Nephron progenitor cell (in vitro differentiated cells): ENCODE measurements at regions not wholly inside any gene's neighbourhood (a gene's known extent, or its start where the extent isn't known, plus 50 kb on each side); places are given as distances from the start of the nearest gene placed in this dataset.

ENCODE experiments used
- DNase-seq: peaks from one replicate; pipeline ENCODE4 v3.0.0; 2021
- H3K27ac Mint-ChIP-seq: 2 replicates; pipeline ENCODE4 v1.8.0; 2021; ENCODE audit warnings: mild to moderate bottlenecking, moderate library complexity, mixed read lengths
- H3K27me3 Mint-ChIP-seq: 2 replicates; pipeline ENCODE4 v1.8.0; 2021; ENCODE audit warnings: mild to moderate bottlenecking, low read depth, mixed read lengths; ENCODE audit not compliant: poor library complexity
- H3K36me3 Mint-ChIP-seq: 2 replicates; pipeline ENCODE4 v1.8.0; 2021; ENCODE audit warnings: low read depth, mixed read lengths
- H3K4me1 Mint-ChIP-seq: 2 replicates; pipeline ENCODE4 v1.8.0; 2021; ENCODE audit warnings: mixed read lengths
- H3K4me3 Mint-ChIP-seq: 2 replicates; pipeline ENCODE4 v1.8.0; 2021; ENCODE audit warnings: mild to moderate bottlenecking, moderate library complexity, mixed read lengths
- H3K9me3 Mint-ChIP-seq: 2 replicates; pipeline ENCODE4 v1.8.0; 2021; ENCODE audit warnings: mild to moderate bottlenecking, moderate library complexity, mixed read lengths
- TF ChIP-seq, protein P1 (sequence below): fragments of 200-600 bp; sonication (generic); IDR thresholded peaks from 2 replicates; pipeline ENCODE4 v1.5.0; 2021; ENCODE audit warnings: antibody characterized with exemption

DNA sequence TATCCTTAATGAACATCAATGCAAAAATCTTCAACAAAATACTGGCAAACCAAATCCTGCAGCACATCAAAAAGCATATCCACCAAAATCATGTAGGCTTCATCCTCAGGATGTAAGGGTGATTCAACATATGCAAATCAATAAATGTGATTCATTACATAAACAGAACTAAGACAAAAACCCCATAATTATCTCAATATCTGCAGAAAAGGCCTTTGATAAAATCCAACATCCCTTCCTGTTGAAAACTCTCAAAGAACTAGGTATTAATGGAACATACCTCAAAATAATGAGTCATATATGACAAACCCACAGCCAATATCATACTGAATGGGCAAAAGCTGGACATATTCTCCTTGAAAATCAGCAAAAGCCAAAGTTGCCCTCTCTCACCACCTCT is 54.6 kb upstream of the DEPDC1 start:
- H3K9me3 Mint-ChIP-seq: peaks cover 44% of the 10 kb centered on the region
- TF ChIP-seq, protein P1, sequence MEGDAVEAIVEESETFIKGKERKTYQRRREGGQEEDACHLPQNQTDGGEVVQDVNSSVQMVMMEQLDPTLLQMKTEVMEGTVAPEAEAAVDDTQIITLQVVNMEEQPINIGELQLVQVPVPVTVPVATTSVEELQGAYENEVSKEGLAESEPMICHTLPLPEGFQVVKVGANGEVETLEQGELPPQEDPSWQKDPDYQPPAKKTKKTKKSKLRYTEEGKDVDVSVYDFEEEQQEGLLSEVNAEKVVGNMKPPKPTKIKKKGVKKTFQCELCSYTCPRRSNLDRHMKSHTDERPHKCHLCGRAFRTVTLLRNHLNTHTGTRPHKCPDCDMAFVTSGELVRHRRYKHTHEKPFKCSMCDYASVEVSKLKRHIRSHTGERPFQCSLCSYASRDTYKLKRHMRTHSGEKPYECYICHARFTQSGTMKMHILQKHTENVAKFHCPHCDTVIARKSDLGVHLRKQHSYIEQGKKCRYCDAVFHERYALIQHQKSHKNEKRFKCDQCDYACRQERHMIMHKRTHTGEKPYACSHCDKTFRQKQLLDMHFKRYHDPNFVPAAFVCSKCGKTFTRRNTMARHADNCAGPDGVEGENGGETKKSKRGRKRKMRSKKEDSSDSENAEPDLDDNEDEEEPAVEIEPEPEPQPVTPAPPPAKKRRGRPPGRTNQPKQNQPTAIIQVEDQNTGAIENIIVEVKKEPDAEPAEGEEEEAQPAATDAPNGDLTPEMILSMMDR: no peak
- no peaks in the 10 kb centered on the region for H3K36me3 Mint-ChIP-seq
- H3K4me1 Mint-ChIP-seq: no peaks in the 10 kb centered on the region
- no peak overlapping the region for H3K4me3 Mint-ChIP-seq
- no peak overlapping the region for H3K27ac Mint-ChIP-seq
- DNase-seq: no peak
- H3K27me3 Mint-ChIP-seq: no peaks in the 10 kb centered on the region

DNA sequence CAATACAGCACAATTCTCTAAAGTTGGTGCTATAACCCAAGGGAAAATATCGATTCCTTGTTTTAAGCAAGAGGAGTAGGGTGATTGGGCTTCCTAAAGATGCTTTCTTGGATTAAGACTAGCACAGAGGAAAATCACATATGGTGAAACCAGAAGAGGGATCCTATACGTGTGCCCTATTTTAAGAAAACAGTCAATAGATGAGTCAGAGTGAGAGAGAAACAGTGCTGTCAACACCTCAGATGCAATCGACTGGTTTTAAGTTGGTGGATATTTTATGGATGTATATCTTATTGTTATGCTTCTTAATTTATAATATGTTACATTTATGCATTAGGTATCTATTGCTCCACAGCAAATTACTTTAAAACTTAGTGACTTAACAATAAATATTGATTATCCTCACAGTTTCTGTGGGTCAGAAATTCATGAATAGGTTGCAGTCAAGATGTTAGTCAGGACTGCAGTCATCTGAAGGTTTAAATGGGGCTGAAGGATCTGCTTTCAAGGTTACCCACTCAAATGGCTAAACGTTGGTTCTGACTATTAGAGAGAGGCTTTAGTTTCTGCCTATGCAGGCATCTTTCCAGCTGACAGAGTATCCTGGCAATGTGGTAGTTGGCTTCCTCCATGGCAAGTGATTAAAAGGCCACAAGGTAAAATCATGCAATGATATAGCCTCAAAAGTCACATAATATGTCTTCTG is 61.6 kb upstream of the DEPDC1 start:
- DNase-seq: no peak
- H3K9me3 Mint-ChIP-seq: peaks cover 12% of the 10 kb centered on the region
- no peak overlapping the region for H3K27ac Mint-ChIP-seq
- TF ChIP-seq, protein P1: no peak
- H3K36me3 Mint-ChIP-seq: no peaks in the 10 kb centered on the region
- no peaks in the 10 kb centered on the region for H3K27me3 Mint-ChIP-seq
- no peak overlapping the region for H3K4me3 Mint-ChIP-seq
- no peaks in the 10 kb centered on the region for H3K4me1 Mint-ChIP-seq

DNA sequence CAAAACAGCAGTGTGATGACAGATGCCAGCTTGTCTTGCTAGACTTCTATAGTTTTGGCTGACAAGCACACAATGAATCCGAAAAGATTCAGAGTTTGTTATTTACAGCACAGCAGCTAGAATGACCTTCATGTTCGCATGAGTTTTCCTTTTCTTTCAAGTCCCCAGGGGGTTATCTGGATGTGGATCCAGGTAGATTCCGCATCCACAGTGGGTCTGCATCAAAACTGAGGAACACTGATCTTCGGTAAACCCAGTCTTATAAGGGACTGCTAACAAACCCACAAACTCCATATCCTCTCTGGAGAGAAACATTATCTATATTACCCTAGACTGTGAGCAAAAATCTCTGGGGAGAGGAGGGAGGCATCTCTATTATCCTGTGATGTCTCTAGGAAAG is 69.0 kb upstream of the DEPDC1 start:
- Mint-ChIP-seq H3K27ac (no peak overlapping the region), H3K9me3 (no peaks in the 10 kb centered on the region), H3K27me3 (peaks cover 3% of the 10 kb centered on the region), H3K36me3 (no peaks in the 10 kb centered on the region), H3K4me3 (no peak overlapping the region), H3K4me1 (no peaks in the 10 kb centered on the region)
- DNase-seq: no peak
- TF ChIP-seq, protein P1: no peak

DNA sequence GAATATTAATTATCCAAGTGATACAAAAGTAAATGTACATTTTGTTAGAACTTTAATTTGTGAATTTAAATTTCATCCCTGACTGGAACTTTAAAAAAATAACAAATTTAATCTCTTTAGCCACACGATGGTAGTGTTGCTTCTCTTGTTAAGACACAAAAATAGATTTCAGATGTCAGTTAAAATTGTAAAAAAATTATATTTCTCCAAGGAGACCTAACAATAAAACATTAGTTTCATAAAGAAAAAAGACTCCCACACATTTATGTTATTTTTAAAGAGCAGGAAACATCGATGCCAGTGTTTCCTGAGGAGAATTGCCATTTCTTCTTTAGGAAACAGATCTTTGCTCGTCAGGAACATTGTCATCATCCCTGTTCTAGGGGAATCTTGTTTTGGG is 74.0 kb upstream of the DEPDC1 start:
- Mint-ChIP-seq H3K36me3 (no peaks in the 10 kb centered on the region), H3K27me3 (peaks cover 3% of the 10 kb centered on the region), H3K27ac (no peak overlapping the region), H3K4me1 (no peaks in the 10 kb centered on the region), H3K4me3 (no peak overlapping the region), H3K9me3 (no peaks in the 10 kb centered on the region)
- TF ChIP-seq, protein P1: no peak
- DNase-seq: no peak

DNA sequence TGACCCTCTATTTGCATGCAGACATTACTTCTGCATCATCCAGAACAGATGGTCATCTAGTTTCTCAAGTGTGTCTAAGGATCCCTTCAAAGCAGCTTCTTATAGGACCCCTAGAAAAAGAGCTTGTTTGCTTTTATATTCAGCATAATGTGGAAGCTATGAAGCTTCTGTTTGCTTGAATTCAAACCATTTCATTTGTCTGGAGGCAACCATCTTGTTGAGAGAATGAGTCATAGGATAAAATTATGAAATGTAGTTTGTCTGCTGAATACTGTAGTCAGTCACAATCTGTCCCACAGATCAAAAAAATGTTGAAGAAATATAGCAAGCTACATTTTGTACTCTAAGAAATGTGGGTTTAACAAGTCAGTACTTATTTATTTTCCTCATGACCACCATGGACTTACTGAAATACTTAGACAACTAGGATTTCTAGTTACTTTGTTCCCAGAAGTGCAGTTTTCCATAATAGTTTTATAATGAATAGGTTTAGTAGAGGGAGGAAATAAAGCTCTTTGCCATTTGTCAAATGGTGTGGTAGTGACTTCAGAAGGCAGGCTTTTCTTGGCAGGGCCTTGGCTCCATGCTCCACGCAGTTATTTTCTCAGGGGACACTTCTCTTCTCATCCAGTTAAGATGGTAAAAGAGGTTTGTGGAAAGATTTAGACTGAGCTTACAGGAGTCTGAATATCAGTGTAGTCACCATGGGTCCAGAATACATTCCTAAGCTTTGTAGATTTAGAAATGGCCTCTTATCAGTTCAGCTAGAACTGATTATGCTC is 74.8 kb upstream of the DEPDC1 start:
- Mint-ChIP-seq H3K9me3 (no peaks in the 10 kb centered on the region), H3K4me3 (no peak overlapping the region), H3K4me1 (no peaks in the 10 kb centered on the region), H3K27me3 (peaks cover 3% of the 10 kb centered on the region), H3K36me3 (no peaks in the 10 kb centered on the region), H3K27ac (no peak overlapping the region)
- DNase-seq: no peak
- TF ChIP-seq, protein P1: no peak
